NCI-H146 treated with DMSO at 0.1 percent for 48 hours (cell line): ENCODE measurements at regions not wholly inside any gene's neighbourhood (a gene's known extent, or its start where the extent isn't known, plus 50 kb on each side); places are given as distances from the start of the nearest gene placed in this dataset.
A peak's percentile ranks its signal among the peaks of the same experiment; 100 is the strongest.

Experiments
- DNase-seq: peaks from one replicate; lab custom pipeline; 2025; ENCODE audit not compliant: unreplicated experiment; lab: John Stamatoyannopoulos, UW

- no peak for DNase-seq
Observed at GRCh38 chr14:89498878-89499277, 81.8 kb upstream of the FOXN3 start.

- DNase-seq = no peak
Observed at GRCh38 chr14:89495718-89496117, 78.7 kb upstream of the FOXN3 start.

GRCh38 chr14:89493877-89494634 is 77.0 kb upstream of the FOXN3 start:
- DNase-seq = peak; percentile 39

- no peak for DNase-seq
Observed at GRCh38 chr14:89493406-89493805, 76.4 kb upstream of the FOXN3 start.

GRCh38 chr14:89491711-89492381 is 74.8 kb upstream of the FOXN3 start:
- DNase-seq = no peak

- DNase-seq = no peak
Observed at GRCh38 chr14:89490466-89490865, 73.4 kb upstream of the FOXN3 start.

- DNase-seq = no peak
Observed at GRCh38 chr14:89489761-89490437, 72.9 kb upstream of the FOXN3 start.

GRCh38 chr14:89486961-89487360 is 69.9 kb upstream of the FOXN3 start:
- DNase-seq = no peak

- DNase-seq = no peak
Observed at GRCh38 chr14:89486505-89486904, 69.5 kb upstream of the FOXN3 start.

GRCh38 chr14:89485264-89485663 is 68.2 kb upstream of the FOXN3 start:
- DNase-seq = peak; percentile 46

GRCh38 chr14:89484051-89484844 is 67.2 kb upstream of the FOXN3 start:
- DNase-seq = no peak

GRCh38 chr14:89481196-89481595 is 64.2 kb upstream of the FOXN3 start:
- no peak for DNase-seq

GRCh38 chr14:89480278-89480677 is 63.2 kb upstream of the FOXN3 start:
- no peak for DNase-seq

GRCh38 chr14:89479802-89480201 is 62.8 kb upstream of the FOXN3 start:
- DNase-seq = no peak

GRCh38 chr14:89477391-89477790 is 60.4 kb upstream of the FOXN3 start:
- no peak for DNase-seq

- no peak for DNase-seq
Observed at GRCh38 chr14:89476354-89476896, 59.4 kb upstream of the FOXN3 start.

- no peak for DNase-seq
Observed at GRCh38 chr14:89474464-89474863, 57.4 kb upstream of the FOXN3 start.

- DNase-seq = no peak
Observed at GRCh38 chr14:89473989-89474388, 57.0 kb upstream of the FOXN3 start.

GRCh38 chr14:89473569-89473968 is 56.5 kb upstream of the FOXN3 start:
- no peak for DNase-seq

- DNase-seq = no peak
Observed at GRCh38 chr14:89470401-89470800, 53.4 kb upstream of the FOXN3 start.
